Hepatocyte (in vitro differentiated cells): ENCODE measurements at regions not wholly inside any gene's neighbourhood (a gene's known extent, or its start where the extent isn't known, plus 50 kb on each side); places are given as distances from the start of the nearest gene placed in this dataset.

ENCODE experiments used
- CTCF ChIP-seq: fragments of 200-600 bp; sonication (generic); IDR thresholded peaks from 2 replicates; pipeline ENCODE4 v1.5.1; 2016; ENCODE audit warnings: antibody characterized with exemption, mild to moderate bottlenecking; ENCODE audit not compliant: poor library complexity
- EZH2 ChIP-seq: fragments of 200-600 bp; sonication (generic); IDR thresholded peaks from 2 replicates; pipeline ENCODE4 v1.6.1; 2016; ENCODE audit warnings: antibody characterized with exemption, mild to moderate bottlenecking, borderline replicate concordance
- EZH2phosphoT487 ChIP-seq: fragments of 200-600 bp; sonication (generic); IDR thresholded peaks from one replicate; pipeline ENCODE4 v1.6.1; 2018; ENCODE audit warnings: antibody characterized with exemption, mild to moderate bottlenecking, low read depth, moderate library complexity; ENCODE audit not compliant: unreplicated experiment, severe bottlenecking

GRCh38 chr7:142347091-142347490 lies 89.2 kb upstream of the PRSS58 start:
- no peak for TF ChIP-seq CTCF
- no peak for TF ChIP-seq EZH2
- no peak for TF ChIP-seq EZH2phosphoT487
